Vagina (tissue), 2 donors: ENCODE measurements at regions not wholly inside any gene's neighbourhood (a gene's known extent, or its start where the extent isn't known, plus 50 kb on each side); places are given as distances from the start of the nearest gene placed in this dataset.

Experiments used
- CTCF ChIP-seq, 3 experiments: fragments of 450-650 bp in 2 of 3; fragments of 200-600 bp in 1 of 3; sonication (generic) in 1 of 3; IDR thresholded peaks; one replicate each; pipeline ENCODE4 v1.5.1; 2017 to 2019; ENCODE audit warnings: antibody characterized with exemption in 3 of 3, mild to moderate bottlenecking in 2 of 3, moderate library complexity in 2 of 3
- POLR2A ChIP-seq, 2 donors: fragments of 450-650 bp; IDR thresholded peaks; one replicate each; pipeline ENCODE4 v1.6.1; 2017; ENCODE audit warnings: antibody characterized with exemption in 2 of 2, mild to moderate bottlenecking in 2 of 2, moderate library complexity in 2 of 2
- POLR2AphosphoS5 ChIP-seq, 2 donors: sonication (generic); formaldehyde crosslinking; IDR thresholded peaks; one replicate each; pipeline ENCODE4 v1.9.0; 2017; ENCODE audit warnings: antibody characterized with exemption in 2 of 2, mild to moderate bottlenecking in 2 of 2, low read depth in 1 of 2; ENCODE audit not compliant: insufficient read depth in 1 of 2

GRCh38 chr6:134632024-134632423, 314.1 kb upstream of the SGK1 start:
- TF ChIP-seq CTCF (IDR thresholded peaks at IDR 0.05) (no peak), POLR2AphosphoS5 (IDR thresholded peaks at IDR 0.05; ENCODE audit: insufficient read depth in 1 of 2, low read depth in 1 of 2) (no peak), POLR2A (IDR thresholded peaks at IDR 0.05) (no peak)
